ENCODE measurements at regions not wholly inside any gene's neighbourhood (a gene's known extent, or its start where the extent isn't known, plus 50 kb on each side); places are given as distances from the start of the nearest gene placed in this dataset.

- TF ChIP-seq CTCF (IDR thresholded peaks at IDR 0.05) = 0 out of 2 replicates have a peak, but pooled peaks have one; percentile 7
Observed at GRCh38 chr12:17215759-17216570, 610.0 kb upstream of the LMO3 start.

GRCh38 chr12:17214929-17215328 lies 609.0 kb upstream of the LMO3 start:
- no peak for TF ChIP-seq CTCF (IDR thresholded peaks at IDR 0.05)

GRCh38 chr12:17206553-17206952 lies 600.6 kb upstream of the LMO3 start:
- no peak for TF ChIP-seq CTCF (IDR thresholded peaks at IDR 0.05)

GRCh38 chr12:17204289-17205054 lies 598.5 kb upstream of the LMO3 start:
- TF ChIP-seq CTCF (IDR thresholded peaks at IDR 0.05) = no peak

GRCh38 chr12:17203497-17203896 lies 597.5 kb upstream of the LMO3 start:
- no peak for TF ChIP-seq CTCF (IDR thresholded peaks at IDR 0.05)

- no peak for TF ChIP-seq CTCF (IDR thresholded peaks at IDR 0.05)
Observed at GRCh38 chr12:17197971-17198370, 592.0 kb upstream of the LMO3 start.

- no peak for TF ChIP-seq CTCF (IDR thresholded peaks at IDR 0.05)
Observed at GRCh38 chr12:17192721-17193120, 586.8 kb upstream of the LMO3 start.

All from LNCAP (cell line).